H1 (cell line): ENCODE measurements at regions not wholly inside any gene's neighbourhood (a gene's known extent, or its start where the extent isn't known, plus 50 kb on each side); places are given as distances from the start of the nearest gene placed in this dataset.
"Not testable (repeated sequence)": the region's sequence is repeated elsewhere in the genome, so short reads cannot be mapped to it uniquely, and the experiment has no call there.

ENCODE experiments used
- CTCF ChIA-PET: fragments of 300-600 bp; sonication (Branson Sonifier 250); formaldehyde crosslinking; loops from one replicate; lab custom pipeline; 2021; ENCODE audit not compliant: partially characterized antibody; lab: Charles Lee
- POLR2A ChIA-PET: fragments of 300-600 bp; sonication (Branson Sonifier 250); formaldehyde crosslinking; loops from one replicate; lab custom pipeline; 2021; ENCODE audit warnings: inconsistent platforms; ENCODE audit not compliant: partially characterized antibody; lab: Charles Lee
- DNase-seq, 2 experiments: peaks; one replicate each; pipeline versions ENCODE4 v3.0.0 to v3.0.0-alpha.2; 2010 to 2022; ENCODE audit warnings: low spot score in 2 of 2, low read depth in 1 of 2, mixed read lengths in 1 of 2
- FAIRE-seq: peaks from 2 replicates; lab custom pipeline; 2011; peaks lifted over from hg19 to GRCh38; lab: Jason Lieb, UNC
- H2AFZ ChIP-seq: 2 replicates; pipeline ENCODE4 v1.8.1; 2012; ENCODE audit warnings: low read length, inconsistent platforms
- H2AK5ac ChIP-seq: 2 replicates; pipeline ENCODE4 v1.6.1; 2013; ENCODE audit warnings: low read depth, low read length
- H2BK120ac ChIP-seq: replicated peaks from 2 replicates; pipeline ENCODE3; 2013; ENCODE audit warnings: low read depth, low read length, inconsistent platforms
- H2BK12ac ChIP-seq: 2 replicates; pipeline ENCODE4 v1.6.1; 2013; ENCODE audit warnings: low read depth, low read length
- H2BK15ac ChIP-seq: 2 replicates; pipeline ENCODE4 v1.6.1; 2013; ENCODE audit warnings: low read length
- H2BK20ac ChIP-seq: 2 replicates; pipeline ENCODE4 v1.6.1; 2013; ENCODE audit warnings: low read length
- H2BK5ac ChIP-seq: 2 replicates; pipeline ENCODE4 v1.6.1; 2013; ENCODE audit warnings: low read depth, low read length
- H3K14ac ChIP-seq: 2 replicates; pipeline ENCODE4 v1.6.1; 2013; ENCODE audit warnings: inconsistent platforms; ENCODE audit not compliant: insufficient read length
- H3K18ac ChIP-seq: 2 replicates; pipeline ENCODE4 v1.6.1; 2013; ENCODE audit warnings: low read length; ENCODE audit errors: extremely low read depth
- H3K23ac ChIP-seq: 2 replicates; pipeline ENCODE4 v1.6.1; 2013; ENCODE audit warnings: inconsistent platforms; ENCODE audit not compliant: insufficient read length
- H3K23me2 ChIP-seq: 2 replicates; pipeline ENCODE4 v1.6.1; 2013; ENCODE audit warnings: low read depth, low read length
- H3K27ac ChIP-seq: 2 replicates; pipeline ENCODE4 v1.6.1; 2011; ENCODE audit warnings: low read depth, low read length, inconsistent platforms
- H3K27me3 ChIP-seq, 4 experiments: replicated peaks in 1 of 4; 1 replicate in 1 of 4; 2 replicates in 3 of 4; pipeline versions ENCODE4 v1.6.1 to v1.8.1; 2011 to 2013; ENCODE audit warnings: low read length in 3 of 4, mild to moderate bottlenecking in 3 of 4, inconsistent platforms in 2 of 4, mixed read lengths in 2 of 4, moderate library complexity in 1 of 4; ENCODE audit not compliant: control insufficient read depth in 3 of 4, insufficient read depth in 3 of 4; ENCODE audit errors: extremely low read depth in 1 of 4
- H3K36me3 ChIP-seq, 4 experiments: 2 replicates each; pipeline versions ENCODE4 v1.6.1 to v1.8.1; 2011 to 2013; ENCODE audit warnings: mild to moderate bottlenecking in 4 of 4, low read length in 3 of 4, moderate library complexity in 2 of 4, control low read depth in 1 of 4, inconsistent platforms in 1 of 4; ENCODE audit not compliant: insufficient read depth in 4 of 4, control insufficient read depth in 2 of 4
- H3K4ac ChIP-seq: replicated peaks from 2 replicates; pipeline ENCODE3; 2013; ENCODE audit warnings: low read length, low read depth, mixed read lengths, inconsistent platforms; ENCODE audit not compliant: insufficient read length
- H3K4me1 ChIP-seq, 4 experiments: replicated peaks in 1 of 4; 1 replicate in 1 of 4; 2 replicates in 3 of 4; pipeline versions ENCODE4 v1.6.1 to v1.8.1; 2011 to 2013; ENCODE audit warnings: low read length in 3 of 4, inconsistent platforms in 2 of 4, mixed read lengths in 1 of 4; ENCODE audit not compliant: insufficient read depth in 4 of 4, control insufficient read depth in 3 of 4
- H3K4me2 ChIP-seq, 2 experiments: 2 replicates each; pipeline versions ENCODE4 v1.6.1 to v1.8.1; 2011 to 2013; ENCODE audit warnings: low read depth in 2 of 2, low read length in 2 of 2, control low read depth in 1 of 2, inconsistent platforms in 1 of 2, mild to moderate bottlenecking in 1 of 2; ENCODE audit not compliant: insufficient read depth in 1 of 2
- H3K4me3 ChIP-seq, 4 experiments: fragments of 200-600, 300-600 bp in 1 of 4; sonication (generic), shearing (Covaris generic), sonication (Bioruptor Twin) in 1 of 4; 2 replicates each; pipeline versions ENCODE4 v1.5.1 to v1.8.1; 2011 to 2016; ENCODE audit warnings: low read length in 4 of 4, low read depth in 3 of 4, control low read depth in 2 of 4, inconsistent platforms in 2 of 4, mild to moderate bottlenecking in 2 of 4, mixed read lengths in 1 of 4, moderate library complexity in 1 of 4; ENCODE audit not compliant: insufficient read depth in 2 of 4; ENCODE audit errors: extremely low read depth in 1 of 4
- H3K56ac ChIP-seq: replicated peaks from 2 replicates; pipeline ENCODE3; 2013; ENCODE audit warnings: low read depth, mild to moderate bottlenecking, mixed read lengths, low read length, inconsistent platforms; ENCODE audit not compliant: insufficient read length
- H3K79me1 ChIP-seq: 2 replicates; pipeline ENCODE4 v1.6.1; 2013; ENCODE audit warnings: low read depth, low read length, control low read depth
- H3K79me2 ChIP-seq, 2 experiments: 2 replicates each; pipeline versions ENCODE4 v1.6.1 to v1.8.1; 2012 to 2013; ENCODE audit warnings: low read length in 2 of 2, mild to moderate bottlenecking in 2 of 2, inconsistent platforms in 1 of 2; ENCODE audit not compliant: insufficient read depth in 2 of 2, control insufficient read depth in 1 of 2
- H3K9ac ChIP-seq, 4 experiments: replicated peaks in 1 of 4; 1 replicate in 1 of 4; 2 replicates in 3 of 4; pipeline versions ENCODE4 v1.6.1 to v1.8.1; 2011 to 2013; ENCODE audit warnings: low read depth in 3 of 4, low read length in 3 of 4, control low read depth in 2 of 4, mild to moderate bottlenecking in 2 of 4, moderate library complexity in 2 of 4, inconsistent platforms in 1 of 4; ENCODE audit errors: extremely low read depth in 1 of 4
- H3K9me3 ChIP-seq, 2 experiments: 2 replicates each; pipeline versions ENCODE4 v1.6.1 to v1.8.1; 2012 to 2013; ENCODE audit warnings: mild to moderate bottlenecking in 2 of 2, moderate library complexity in 2 of 2, control low read depth in 1 of 2, inconsistent platforms in 1 of 2, low read depth in 1 of 2, low read length in 1 of 2, mixed read lengths in 1 of 2; ENCODE audit not compliant: insufficient read depth in 2 of 2
- H4K20me1 ChIP-seq, 2 experiments: replicated peaks in 1 of 2; 2 replicates each; pipeline versions ENCODE3 to v1.8.1; 2011 to 2013; ENCODE audit warnings: inconsistent platforms in 2 of 2, low read length in 2 of 2, mild to moderate bottlenecking in 1 of 2; ENCODE audit not compliant: insufficient read depth in 2 of 2, control insufficient read depth in 1 of 2
- H4K5ac ChIP-seq: 2 replicates; pipeline ENCODE4 v1.6.1; 2013; ENCODE audit warnings: low read length, low read depth, mixed read lengths, inconsistent platforms; ENCODE audit not compliant: insufficient read length
- H4K8ac ChIP-seq: 2 replicates; pipeline ENCODE4 v1.8.0; 2013; ENCODE audit warnings: mild to moderate bottlenecking, moderate library complexity, low read length, inconsistent platforms; ENCODE audit not compliant: insufficient read depth; ENCODE audit errors: extremely low read depth
- H4K91ac ChIP-seq: replicated peaks from 2 replicates; pipeline ENCODE3; 2013; ENCODE audit warnings: low read length, mixed read lengths, inconsistent platforms; ENCODE audit not compliant: insufficient read length
- WGBS, 2 experiments: shearing (Covaris generic) in 1 of 2; methylation state at CpG; one replicate each; pipeline versions ENCODE4 v1.1.6 to v1.1.7; 2013 to 2015; ENCODE audit warnings: low lambda C conversion rate in 2 of 2, mixed read lengths in 2 of 2, inconsistent platforms in 1 of 2, low coverage in 1 of 2, missing lambda C conversion rate in 1 of 2; ENCODE audit not compliant: insufficient replicate concordance in 2 of 2, insufficient coverage in 1 of 2, insufficient read length in 1 of 2; ENCODE audit errors: extremely low coverage in 1 of 2, missing lambda C conversion rate in 1 of 2; 5-methylcytosine and 5-hydroxymethylcytosine counted together

- not testable (repeated sequence) for H3K56ac ChIP-seq, FAIRE-seq, H3K27me3 ChIP-seq, H2BK12ac ChIP-seq, H2BK120ac ChIP-seq, H2BK5ac ChIP-seq, H3K4ac ChIP-seq, H4K8ac ChIP-seq, H4K20me1 ChIP-seq, H3K4me2 ChIP-seq, H3K27ac ChIP-seq, H2AFZ ChIP-seq, H3K14ac ChIP-seq, H3K23ac ChIP-seq, H3K4me3 ChIP-seq, H2BK20ac ChIP-seq, H3K9ac ChIP-seq, H2BK15ac ChIP-seq, H4K91ac ChIP-seq, H4K5ac ChIP-seq, H3K23me2 ChIP-seq, H3K4me1 ChIP-seq, H3K18ac ChIP-seq, H3K79me1 ChIP-seq, H3K9me3 ChIP-seq, H3K36me3 ChIP-seq, H3K79me2 ChIP-seq, H2AK5ac ChIP-seq, DNase-seq
- 86% methylated on average over 3 of the region's 4 CpGs; no CpG with 5 or more reads in 1 of the 2 experiments for WGBS, 2 experiments
- ChIA-PET CTCF (interaction anchor here (1.0 to 3.0 kb wide), 8 partner anchors 9 to 301 kb away, joined by 3 to 9 read pairs (median 4); no protein-coding TSS in a partner anchor), POLR2A (interaction anchor here (1.2 to 8.7 kb wide), 7 partner anchors 13 to 53 kb away, joined by 3 to 56 read pairs (median 5); no protein-coding TSS in a partner anchor)
Observed at GRCh38 chr6:37084665-37085064, 79.2 kb downstream of the FGD2 start.
